T-helper 9 cell (primary cell): ENCODE measurements at regions not wholly inside any gene's neighbourhood (a gene's known extent, or its start where the extent isn't known, plus 50 kb on each side); places are given as distances from the start of the nearest gene placed in this dataset.

Experiments used
- DNase-seq: peaks from one replicate; pipeline ENCODE4 v3.0.0-alpha.2; 2020

GRCh38 chr5:156095709-156096241 lies 231.2 kb upstream of the SGCD start:
- DNase-seq = no peak

- no peak for DNase-seq
These were observed 230.7 kb upstream of the SGCD start for GRCh38 chr5:156096259-156096658.

GRCh38 chr5:156103155-156103885 lies 223.6 kb upstream of the SGCD start:
- DNase-seq = no peak

GRCh38 chr5:156109317-156110023 lies 217.5 kb upstream of the SGCD start:
- no peak for DNase-seq

- DNase-seq = no peak
These were observed 207.3 kb upstream of the SGCD start for GRCh38 chr5:156119692-156120091.

GRCh38 chr5:156120777-156121176 lies 206.2 kb upstream of the SGCD start:
- DNase-seq = no peak

GRCh38 chr5:156121234-156121633 lies 205.7 kb upstream of the SGCD start:
- no peak for DNase-seq

- DNase-seq = no peak
These were observed 205.1 kb upstream of the SGCD start for GRCh38 chr5:156121882-156122281.

GRCh38 chr5:156124708-156125107 lies 202.3 kb upstream of the SGCD start:
- DNase-seq = no peak

GRCh38 chr5:156125118-156125517 lies 201.8 kb upstream of the SGCD start:
- DNase-seq = no peak

GRCh38 chr5:156126716-156127115 lies 200.2 kb upstream of the SGCD start:
- no peak for DNase-seq

GRCh38 chr5:156128026-156128425 lies 198.9 kb upstream of the SGCD start:
- no peak for DNase-seq

- DNase-seq = no peak
These were observed 192.7 kb upstream of the SGCD start for GRCh38 chr5:156134216-156134615.

- no peak for DNase-seq
These were observed 191.4 kb upstream of the SGCD start for GRCh38 chr5:156135531-156135930.

- DNase-seq = no peak
These were observed 189.7 kb upstream of the SGCD start for GRCh38 chr5:156137071-156137869.

GRCh38 chr5:156142867-156143266 lies 184.1 kb upstream of the SGCD start:
- DNase-seq = no peak

GRCh38 chr5:156147261-156147943 lies 179.6 kb upstream of the SGCD start:
- DNase-seq = no peak

- DNase-seq = no peak
These were observed 179.0 kb upstream of the SGCD start for GRCh38 chr5:156147944-156148285.

- DNase-seq = no peak
These were observed 178.7 kb upstream of the SGCD start for GRCh38 chr5:156148301-156148700.

GRCh38 chr5:156149213-156149612 lies 177.8 kb upstream of the SGCD start:
- no peak for DNase-seq

- no peak for DNase-seq
These were observed 173.4 kb upstream of the SGCD start for GRCh38 chr5:156153602-156154001.

- DNase-seq = no peak
These were observed 172.2 kb upstream of the SGCD start for GRCh38 chr5:156154757-156155156.

- no peak for DNase-seq
These were observed 171.4 kb upstream of the SGCD start for GRCh38 chr5:156155598-156155997.
